C4-2B (cell line): ENCODE measurements at regions not wholly inside any gene's neighbourhood (a gene's known extent, or its start where the extent isn't known, plus 50 kb on each side); places are given as distances from the start of the nearest gene placed in this dataset.

Source experiments
- CTCF ChIP-seq: fragments of 450-650 bp; conservative IDR thresholded peaks from 2 replicates; pipeline ENCODE4 v1.5.1; 2017; ENCODE audit warnings: mild to moderate bottlenecking
- ZFX ChIP-seq: fragments of 450-650 bp; IDR thresholded peaks from 2 replicates; pipeline ENCODE4 v1.6.1; 2017

- no peak for TF ChIP-seq CTCF
- no peak for TF ChIP-seq ZFX
Observed at GRCh38 chr6:76593668-76594067, 521.2 kb upstream of the IMPG1 start.
